ENCODE measurements at regions not wholly inside any gene's neighbourhood (a gene's known extent, or its start where the extent isn't known, plus 50 kb on each side); places are given as distances from the start of the nearest gene placed in this dataset.

GRCh38 chr11:130546438-130546837 lies 98.0 kb downstream of the ADAMTS15 start:
- H3K27me3 ChIP-seq (replicated peaks in 1 of 7) = peaks cover 0 to 25% (median 0%) of the 10 kb centered on the region in 7 donors
- DNase-seq = peak; percentile 51
- WGBS, 5 donors = 33 to 91% (median 88%) methylated on average over 1 to 7 of the region's 7 CpGs
- H3K9me3 ChIP-seq = no peaks in the 10 kb centered on the region
- H3K4me1 ChIP-seq = no peaks in the 10 kb centered on the region
- H3K4me3 ChIP-seq = no peak overlapping the region
- intact Hi-C loops (cut with DNase I; ENCODE audit: low total_unique reads) = no loop called here
- no peak overlapping the region for H3K27ac ChIP-seq
- H3K36me3 ChIP-seq = no peaks in the 10 kb centered on the region
- TF ChIP-seq POLR2A (IDR thresholded peaks at IDR 0.05) (no peak), POLR2AphosphoS5 (IDR thresholded peaks at IDR 0.05) (no peak), CTCF (IDR thresholded peaks at IDR 0.05 in 8 of 11, conservative IDR thresholded peaks at IDR 0.05 in 3 of 11) (no peak)

GRCh38 chr11:130546901-130547694 lies 98.7 kb downstream of the ADAMTS15 start:
- no peaks in the 10 kb centered on the region for H3K36me3 ChIP-seq
- no peaks in the 10 kb centered on the region for H3K4me1 ChIP-seq
- TF ChIP-seq POLR2AphosphoS5 (IDR thresholded peaks at IDR 0.05) (no peak), CTCF (IDR thresholded peaks at IDR 0.05 in 8 of 11, conservative IDR thresholded peaks at IDR 0.05 in 3 of 11) (no peak), POLR2A (IDR thresholded peaks at IDR 0.05) (no peak)
- H3K4me3 ChIP-seq = no peak overlapping the region
- peaks cover 0 to 25% (median 0%) of the 10 kb centered on the region in 7 donors for H3K27me3 ChIP-seq (replicated peaks in 1 of 7)
- H3K9me3 ChIP-seq = no peaks in the 10 kb centered on the region
- H3K27ac ChIP-seq = no peak overlapping the region
- intact Hi-C loops (cut with DNase I; ENCODE audit: low total_unique reads) = no loop called here
- DNase-seq = peak; percentile 66
- 90 to 97% (median 95%) methylated on average over 19 to 33 of the region's 33 CpGs for WGBS, 5 donors

GRCh38 chr11:130547761-130548490 lies 99.5 kb downstream of the ADAMTS15 start:
- intact Hi-C loops (cut with DNase I; ENCODE audit: low total_unique reads) = no loop called here
- H3K9me3 ChIP-seq = no peaks in the 10 kb centered on the region
- H3K4me1 ChIP-seq = no peaks in the 10 kb centered on the region
- H3K36me3 ChIP-seq = no peaks in the 10 kb centered on the region
- peaks cover 0 to 20% (median 0%) of the 10 kb centered on the region in 7 donors for H3K27me3 ChIP-seq (replicated peaks in 1 of 7)
- H3K4me3 ChIP-seq = no peak overlapping the region
- TF ChIP-seq CTCF (IDR thresholded peaks at IDR 0.05 in 8 of 11, conservative IDR thresholded peaks at IDR 0.05 in 3 of 11) (no peak), POLR2AphosphoS5 (IDR thresholded peaks at IDR 0.05) (no peak), POLR2A (IDR thresholded peaks at IDR 0.05) (no peak)
- DNase-seq = no peak
- WGBS, 5 donors = 83 to 91% (median 84%) methylated on average over 7 of the region's 7 CpGs
- H3K27ac ChIP-seq = no peak overlapping the region

GRCh38 chr11:130548491-130548833 lies 100.0 kb downstream of the ADAMTS15 start:
- Histone ChIP-seq H3K4me3 (no peak overlapping the region), H3K9me3 (no peaks in the 10 kb centered on the region), H3K4me1 (no peaks in the 10 kb centered on the region), H3K27ac (no peak overlapping the region), H3K36me3 (no peaks in the 10 kb centered on the region), H3K27me3 (replicated peaks in 1 of 7) (peaks cover 0 to 15% (median 0%) of the 10 kb centered on the region in 7 donors)
- intact Hi-C loops (cut with DNase I; ENCODE audit: low total_unique reads) = no loop called here
- 60 to 85% (median 80%) methylated on average over 1 of the region's 1 CpG for WGBS, 5 donors
- TF ChIP-seq POLR2A (IDR thresholded peaks at IDR 0.05) (no peak), CTCF (IDR thresholded peaks at IDR 0.05 in 8 of 11, conservative IDR thresholded peaks at IDR 0.05 in 3 of 11) (no peak), POLR2AphosphoS5 (IDR thresholded peaks at IDR 0.05) (no peak)
- no peak for DNase-seq

Data from spleen (tissue), 11 donors.